ENCODE measurements at regions not wholly inside any gene's neighbourhood (a gene's known extent, or its start where the extent isn't known, plus 50 kb on each side); places are given as distances from the start of the nearest gene placed in this dataset.

DNA sequence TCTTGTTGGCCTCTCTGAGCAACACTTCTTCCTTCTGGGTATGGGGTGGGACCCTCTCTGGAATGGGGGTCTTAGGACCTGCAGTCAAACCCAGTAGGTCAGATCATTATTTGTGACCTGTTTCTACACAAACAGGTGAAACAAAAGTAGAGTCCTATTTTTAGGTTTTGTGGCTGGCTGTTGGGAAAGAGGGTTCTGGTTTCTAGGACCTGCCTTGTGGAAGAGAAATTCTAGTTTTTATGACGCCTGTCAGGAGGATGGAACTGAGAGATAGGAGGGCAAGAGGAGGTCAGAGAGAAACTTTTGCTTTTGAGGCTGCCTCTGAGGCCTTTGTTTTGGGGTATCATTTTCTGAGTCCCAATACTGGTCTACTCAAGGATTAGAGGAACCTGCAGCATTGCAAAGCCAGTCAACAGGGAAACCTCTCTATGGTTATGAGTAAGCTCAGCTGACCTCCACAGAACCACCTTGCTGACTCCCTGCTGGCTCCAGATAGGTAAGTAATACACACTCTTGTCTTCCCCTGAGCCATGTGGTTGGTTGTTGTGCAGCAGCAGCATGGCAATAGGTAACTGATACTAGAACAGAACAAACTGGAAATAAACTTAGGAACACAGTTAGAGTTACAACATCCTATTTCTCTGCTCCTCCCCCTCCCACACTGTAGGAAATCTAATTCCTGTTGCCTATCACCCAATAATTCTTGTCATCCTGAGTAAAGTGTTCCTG, 114.7 kb upstream of the VCX3B start:
- Histone ChIP-seq H2BK12ac (ENCODE audit: low read depth, low read length) (no peak overlapping the region), H3K23me2 (ENCODE audit: low read depth, low read length) (no peaks in the 10 kb centered on the region), H3K27me3 (replicated peaks in 1 of 4; ENCODE audit: control insufficient read depth in 3 of 4, extremely low read depth in 1 of 4, insufficient read depth in 3 of 4, low read length in 3 of 4) (no peaks in the 10 kb centered on the region), H2BK15ac (ENCODE audit: low read length) (no peak overlapping the region), H3K27ac (ENCODE audit: low read depth, low read length) (no peak overlapping the region), H3K23ac (ENCODE audit: insufficient read length) (no peak overlapping the region), H2BK20ac (ENCODE audit: low read length) (no peak overlapping the region), H2AFZ (ENCODE audit: low read length) (no peak overlapping the region), H3K4me2 (ENCODE audit: insufficient read depth in 1 of 2, low read depth in 2 of 2, low read length in 2 of 2) (no peak overlapping the region), H4K20me1 (replicated peaks in 1 of 2; ENCODE audit: control insufficient read depth in 1 of 2, insufficient read depth in 2 of 2, low read length in 2 of 2) (no peaks in the 10 kb centered on the region), H3K9ac (replicated peaks in 1 of 4; ENCODE audit: extremely low read depth in 1 of 4, low read depth in 3 of 4, low read length in 3 of 4) (no peak overlapping the region), H3K14ac (ENCODE audit: insufficient read length) (no peak overlapping the region), H3K4me3 (ENCODE audit: extremely low read depth in 1 of 4, insufficient read depth in 2 of 4, low read depth in 3 of 4, low read length in 4 of 4) (no peak overlapping the region), H3K18ac (ENCODE audit: extremely low read depth, low read length) (no peak overlapping the region), H2AK5ac (ENCODE audit: low read depth, low read length) (no peak overlapping the region), H2BK120ac (replicated peaks; ENCODE audit: low read depth, low read length) (no peak overlapping the region), H2BK5ac (ENCODE audit: low read depth, low read length) (no peak overlapping the region), H3K36me3 (ENCODE audit: control insufficient read depth in 2 of 4, insufficient read depth in 4 of 4, low read length in 3 of 4) (no peaks in the 10 kb centered on the region), H3K56ac (replicated peaks; ENCODE audit: insufficient read length, low read depth, low read length) (no peak overlapping the region), H3K4ac (replicated peaks; ENCODE audit: insufficient read length, low read depth, low read length) (no peak overlapping the region), H3K9me3 (ENCODE audit: insufficient read depth in 2 of 2, low read depth in 1 of 2, low read length in 1 of 2) (no peaks in the 10 kb centered on the region), H3K4me1 (replicated peaks in 1 of 4; ENCODE audit: control insufficient read depth in 3 of 4, insufficient read depth in 4 of 4, low read length in 3 of 4) (0 out of 7 replicates have a peak, but pooled peaks cover 0 to 2% (median 0%) of the 10 kb centered on the region in 4 experiments), H4K8ac (ENCODE audit: extremely low read depth, insufficient read depth, low read length) (no peak overlapping the region), H3K79me1 (ENCODE audit: low read depth, low read length) (no peaks in the 10 kb centered on the region), H4K5ac (ENCODE audit: insufficient read length, low read depth, low read length) (no peak overlapping the region), H3K79me2 (ENCODE audit: control insufficient read depth in 1 of 2, insufficient read depth in 2 of 2, low read length in 2 of 2) (no peaks in the 10 kb centered on the region), H4K91ac (replicated peaks; ENCODE audit: insufficient read length, low read length) (no peak overlapping the region)
- FAIRE-seq, result peak; percentile 60
- TF ChIP-seq BRCA1 (IDR thresholded peaks at IDR 0.05; ENCODE audit: low read depth, low read length) (no peak), CTBP2 (IDR thresholded peaks at IDR 0.05; ENCODE audit: borderline replicate concordance, insufficient read depth, insufficient read length, low read length) (no peak), POLR2AphosphoS5 (IDR thresholded peaks at IDR 0.05; ENCODE audit: low read depth, low read length) (no peak), NRF1 (IDR thresholded peaks at IDR 0.05; ENCODE audit: low read depth, low read length) (no peak), BACH1 (IDR thresholded peaks at IDR 0.05; ENCODE audit: low read length) (no peak), KDM5A (IDR thresholded peaks at IDR 0.05; ENCODE audit: low read length) (no peak), CHD2 (IDR thresholded peaks at IDR 0.05; ENCODE audit: low read length) (no peak), SAP30 (IDR thresholded peaks at IDR 0.05; ENCODE audit: insufficient read depth, insufficient replicate concordance, low read length) (no peak), YY1 (IDR thresholded peaks at IDR 0.05; ENCODE audit: low read depth, low read length) (no peak)
- TF ChIP-seq, protein P1, sequence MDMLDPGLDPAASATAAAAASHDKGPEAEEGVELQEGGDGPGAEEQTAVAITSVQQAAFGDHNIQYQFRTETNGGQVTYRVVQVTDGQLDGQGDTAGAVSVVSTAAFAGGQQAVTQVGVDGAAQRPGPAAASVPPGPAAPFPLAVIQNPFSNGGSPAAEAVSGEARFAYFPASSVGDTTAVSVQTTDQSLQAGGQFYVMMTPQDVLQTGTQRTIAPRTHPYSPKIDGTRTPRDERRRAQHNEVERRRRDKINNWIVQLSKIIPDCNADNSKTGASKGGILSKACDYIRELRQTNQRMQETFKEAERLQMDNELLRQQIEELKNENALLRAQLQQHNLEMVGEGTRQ (IDR thresholded peaks at IDR 0.05; ENCODE audit: low read length), result no peak
- TF ChIP-seq, protein P2, sequence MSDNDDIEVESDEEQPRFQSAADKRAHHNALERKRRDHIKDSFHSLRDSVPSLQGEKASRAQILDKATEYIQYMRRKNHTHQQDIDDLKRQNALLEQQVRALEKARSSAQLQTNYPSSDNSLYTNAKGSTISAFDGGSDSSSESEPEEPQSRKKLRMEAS (IDR thresholded peaks at IDR 0.05), result no peak
- 100% methylated on average over 1 of the region's 1 CpG; no CpG with 5 or more reads in 1 of the 2 experiments for WGBS, 2 experiments (ENCODE audit: extremely low coverage in 1 of 2, insufficient coverage in 1 of 2, insufficient read length in 1 of 2, insufficient replicate concordance in 2 of 2, low coverage in 1 of 2, low lambda C conversion rate in 2 of 2, missing lambda C conversion rate in 1 of 2)
- POLR2A ChIA-PET (ENCODE audit: partially characterized antibody), result no interaction called here
- CTCF ChIA-PET (ENCODE audit: partially characterized antibody), result interaction anchor here (1.1 kb wide), 1 partner anchor 27 kb away, joined by 3 read pairs; no protein-coding TSS in a partner anchor
- DNase-seq (ENCODE audit: low read depth in 1 of 2, low spot score in 2 of 2), result no peak
